RPMI7951 (cell line): ENCODE measurements at regions not wholly inside any gene's neighbourhood (a gene's known extent, or its start where the extent isn't known, plus 50 kb on each side); places are given as distances from the start of the nearest gene placed in this dataset.
"Not testable (repeated sequence)": the region's sequence is repeated elsewhere in the genome, so short reads cannot be mapped to it uniquely, and the experiment has no call there.

Source experiments
- DNase-seq: peaks from one replicate; pipeline ENCODE4 v3.0.0-alpha.2; 2012; ENCODE audit warnings: low read depth

DNA sequence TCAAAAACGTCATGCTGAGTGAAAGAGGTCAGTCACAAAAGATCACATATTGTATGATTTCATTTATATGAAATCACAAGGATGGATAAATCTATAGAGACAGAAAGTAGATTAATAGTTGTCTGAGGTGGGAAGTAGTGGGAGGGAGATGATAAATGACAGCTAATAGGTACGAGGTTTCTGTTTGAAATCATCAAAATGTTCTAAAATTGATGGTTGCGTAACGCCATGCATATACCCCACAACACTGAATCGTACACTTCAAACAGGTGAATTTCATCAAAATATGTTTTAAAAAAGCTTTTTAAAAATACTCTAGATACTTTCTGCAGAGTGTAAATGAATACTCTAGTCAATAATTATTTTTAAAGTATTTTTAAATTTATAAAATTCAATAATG is 303.0 kb upstream of the STAC start:
- DNase-seq: no peak

DNA sequence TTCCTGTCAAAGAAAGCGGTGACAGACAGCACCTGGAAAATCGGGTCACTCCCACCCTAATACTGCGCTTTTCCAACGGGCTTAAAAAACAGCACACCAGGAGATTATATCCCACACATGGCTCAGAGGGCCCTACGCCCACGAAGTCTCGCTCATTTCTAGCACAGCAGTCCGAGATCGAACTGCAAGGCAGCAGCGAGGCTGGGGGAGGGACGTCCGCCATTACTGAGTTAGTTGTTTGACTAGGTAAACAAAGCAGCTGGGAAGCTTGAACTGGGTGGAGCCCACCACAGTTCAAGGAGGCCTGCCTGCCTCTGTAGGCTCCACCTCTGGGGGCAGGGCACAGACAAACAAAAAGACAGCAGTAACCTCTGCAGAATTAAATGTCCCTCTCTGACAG is 297.3 kb upstream of the STAC start:
- DNase-seq: not testable (repeated sequence)

DNA sequence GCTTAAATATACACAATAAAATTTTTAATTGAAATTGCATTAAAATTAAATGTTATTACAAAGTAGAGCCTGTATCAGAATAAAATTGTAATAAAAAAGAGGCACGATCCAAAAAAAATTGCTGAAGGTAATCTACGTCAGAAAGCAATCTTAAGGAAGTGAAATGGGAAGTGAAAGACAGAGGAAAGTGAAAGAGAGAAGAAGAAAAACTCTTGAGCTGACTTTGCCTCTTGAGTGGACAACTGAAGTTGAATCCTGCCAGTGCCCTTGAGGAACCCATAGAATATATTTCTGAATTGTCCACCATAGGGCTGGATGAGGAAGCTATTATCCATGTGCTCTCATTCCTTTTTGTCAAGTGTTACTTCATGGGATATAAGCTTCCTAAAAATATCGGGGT is 285.1 kb upstream of the STAC start:
- no peak for DNase-seq

DNA sequence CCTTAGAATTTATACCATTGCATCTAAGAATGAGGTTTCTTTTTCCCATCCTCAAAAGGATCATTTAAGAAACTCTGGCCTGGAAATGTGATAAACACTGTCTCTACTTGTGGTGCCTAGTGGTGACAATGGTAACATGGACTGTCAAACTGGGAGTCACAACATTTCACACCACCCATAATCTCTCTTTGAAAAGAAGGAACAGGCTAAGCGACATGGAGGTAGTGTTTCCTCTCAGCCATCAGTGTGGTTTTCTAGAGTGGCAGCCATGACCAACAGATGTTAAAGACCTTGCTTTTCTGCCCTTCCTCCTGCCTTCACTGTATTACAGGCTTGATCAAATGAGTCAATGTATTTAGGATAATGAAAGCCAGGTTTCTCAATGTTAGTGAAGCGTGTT is 283.1 kb upstream of the STAC start:
- DNase-seq: no peak

DNA sequence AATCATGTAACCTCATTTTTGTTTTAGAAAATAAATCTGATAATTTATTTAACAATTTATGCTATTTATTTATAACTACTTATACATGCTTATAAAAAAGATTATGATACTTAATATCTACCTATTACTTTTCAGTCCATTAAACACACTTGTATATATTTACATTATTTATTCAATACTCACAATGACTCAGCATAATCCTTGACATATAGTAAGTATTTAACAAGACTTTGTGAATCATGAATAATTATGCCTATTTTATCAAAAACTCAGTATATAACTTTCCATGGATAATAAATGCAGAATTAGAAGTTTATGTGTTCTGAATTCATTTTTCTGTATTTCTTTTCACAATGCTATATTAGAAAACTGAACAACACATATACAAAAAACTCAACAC is 266.0 kb upstream of the STAC start:
- DNase-seq: no peak

DNA sequence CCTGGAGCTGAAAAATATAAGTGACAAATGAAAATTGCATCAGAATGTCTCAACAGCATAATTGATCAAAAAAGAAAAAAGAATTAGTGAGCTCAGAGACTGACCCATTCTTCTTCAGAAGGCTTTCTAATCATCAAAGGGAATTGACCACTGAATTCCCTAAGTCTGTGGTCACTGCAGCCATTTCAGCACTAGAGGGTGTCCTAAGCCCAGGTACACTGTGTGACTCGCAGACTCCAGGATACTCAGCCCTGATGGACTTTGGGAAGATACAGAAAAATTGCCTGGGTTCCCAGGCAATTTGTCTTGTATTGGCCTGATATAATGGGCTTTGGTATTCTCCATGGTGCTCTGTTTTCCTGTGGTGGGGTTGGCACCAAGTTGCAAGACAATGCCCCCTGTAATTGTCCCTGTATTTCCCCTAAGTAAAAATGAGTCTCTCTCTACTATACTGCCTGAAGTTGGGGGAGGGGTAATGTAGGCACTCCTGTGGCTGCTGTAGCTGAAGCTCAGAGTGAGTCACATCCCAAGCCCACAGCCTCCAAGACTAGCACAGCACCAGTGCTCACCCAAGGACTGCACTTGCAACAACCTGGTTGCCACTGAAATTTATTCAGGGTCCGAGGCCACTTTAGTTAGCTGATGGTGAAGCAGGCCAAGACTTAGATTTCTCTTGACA is 256.0 kb upstream of the STAC start:
- DNase-seq: peak; percentile 37

DNA sequence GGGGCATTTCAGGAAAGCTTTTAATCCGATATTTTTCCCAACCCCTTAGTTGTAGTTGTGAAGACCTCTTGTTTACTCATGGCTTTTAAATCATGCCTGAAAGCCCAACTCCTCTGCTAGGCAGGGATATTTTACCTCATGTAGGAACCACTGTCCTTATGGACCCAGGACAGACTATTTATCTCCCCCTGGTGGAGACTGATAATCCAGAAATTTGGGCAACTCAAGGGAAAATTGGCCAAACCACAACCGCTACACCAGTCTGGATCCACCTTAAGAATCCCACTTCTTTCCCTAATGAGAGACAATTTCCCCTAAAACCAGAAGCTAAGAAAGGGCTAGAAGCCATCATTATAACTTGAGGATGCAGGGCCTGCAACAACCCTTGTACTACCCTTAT is 248.1 kb upstream of the STAC start:
- no peak for DNase-seq

DNA sequence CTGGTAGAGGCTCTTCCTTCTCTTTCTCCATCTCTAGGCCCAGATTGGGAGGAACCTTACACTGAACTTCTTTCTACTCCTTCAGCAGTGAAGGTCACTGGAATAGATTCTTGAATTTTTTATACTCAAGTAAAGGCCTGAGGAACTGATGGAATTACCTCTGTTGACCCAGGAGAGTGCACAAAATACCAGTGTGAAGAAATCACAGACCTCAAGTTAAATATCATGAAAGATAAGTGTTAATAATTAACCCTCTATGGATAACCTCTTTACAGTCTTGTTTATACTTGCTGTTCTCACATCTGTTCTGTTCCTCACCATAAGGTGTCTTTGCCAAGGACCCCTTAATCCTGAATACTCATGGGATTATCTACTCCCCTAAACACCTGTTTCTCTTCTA is 244.4 kb upstream of the STAC start:
- DNase-seq: no peak

DNA sequence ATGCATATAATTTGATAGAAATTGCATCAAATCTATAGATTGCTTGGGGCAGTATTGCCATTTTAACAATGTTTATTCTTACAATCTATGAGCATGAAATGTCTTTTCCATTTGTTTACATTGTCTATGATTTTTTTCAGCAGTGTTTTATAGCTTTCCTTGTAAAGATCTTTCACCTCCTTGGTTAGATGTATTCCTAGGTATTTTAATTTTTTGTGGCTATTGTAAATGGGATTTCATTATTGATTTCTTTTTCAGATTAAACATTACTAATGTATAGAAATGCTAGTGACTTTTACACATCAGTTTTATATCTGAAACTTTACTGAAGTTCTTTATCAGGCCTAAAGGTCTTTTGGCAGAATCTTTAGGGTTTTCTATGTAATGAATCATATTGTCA is 237.6 kb upstream of the STAC start:
- DNase-seq: no peak

DNA sequence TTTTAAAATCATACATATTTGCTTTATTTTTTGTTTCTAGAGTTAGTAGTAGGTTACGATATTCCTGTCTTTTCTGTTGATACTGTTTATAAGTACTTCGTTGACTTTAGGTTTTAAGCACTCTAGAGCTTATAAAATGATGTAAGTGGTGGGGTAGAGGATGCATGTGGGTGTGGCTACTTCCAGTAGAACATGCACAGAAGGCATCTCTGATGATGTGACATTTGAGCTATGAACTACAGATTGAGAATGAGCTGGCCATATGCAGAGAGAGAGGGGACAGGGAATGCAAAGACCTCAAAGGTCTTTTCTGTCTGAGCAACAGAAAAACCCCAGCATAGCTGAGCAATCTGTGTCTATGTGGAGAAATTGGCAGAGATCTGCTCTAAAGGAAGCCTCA is 233.9 kb upstream of the STAC start:
- no peak for DNase-seq

DNA sequence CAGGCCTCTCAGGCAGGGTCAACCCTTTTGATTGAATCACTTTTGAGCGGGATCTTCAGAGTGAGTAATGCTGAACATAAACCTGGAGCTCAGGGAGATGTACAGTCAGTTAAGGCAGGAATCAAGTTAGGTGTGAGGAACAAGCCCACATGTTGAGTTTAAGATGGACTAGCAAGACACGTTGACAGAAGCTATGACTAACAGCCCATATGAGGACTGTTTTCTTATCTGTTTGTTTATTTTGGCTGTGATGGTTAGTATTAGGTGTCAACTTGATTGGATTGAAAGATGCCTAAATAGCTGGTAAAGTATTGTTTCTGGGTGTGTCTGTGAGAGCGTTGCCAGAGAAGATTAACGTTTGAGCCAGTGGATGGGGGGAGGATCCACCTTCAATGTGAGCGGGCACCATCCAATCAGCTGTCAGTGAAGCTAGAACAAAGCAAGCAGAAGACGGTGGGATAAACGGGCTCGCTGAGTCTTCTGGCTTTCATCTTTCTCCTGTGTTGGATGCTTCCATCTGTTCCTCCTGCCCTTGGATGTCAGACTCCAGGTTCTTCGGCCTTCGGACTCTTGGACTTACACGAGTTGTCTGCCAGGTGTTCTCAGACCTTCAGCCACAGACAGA is 232.3 kb upstream of the STAC start:
- DNase-seq: no peak

DNA sequence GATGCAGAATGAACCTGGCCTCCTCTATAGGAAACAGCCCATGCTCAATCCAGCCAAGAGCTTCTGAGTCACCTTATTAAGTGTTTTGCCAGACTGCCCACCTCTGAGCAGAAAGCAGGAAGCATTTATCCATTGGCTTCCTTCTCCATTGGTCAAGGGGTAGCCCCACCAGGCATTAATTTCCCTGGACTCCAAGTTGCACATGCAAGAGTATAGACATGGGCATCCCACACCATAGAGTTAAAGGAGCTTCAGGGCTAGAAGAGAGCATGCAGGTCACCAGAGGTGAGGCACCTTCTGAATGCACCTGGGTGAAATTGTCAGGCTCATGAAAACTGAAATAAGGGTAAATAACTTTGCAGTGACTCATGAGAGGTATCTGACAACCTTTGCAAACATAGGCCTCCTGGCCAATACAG is 230.8 kb upstream of the STAC start:
- no peak for DNase-seq

DNA sequence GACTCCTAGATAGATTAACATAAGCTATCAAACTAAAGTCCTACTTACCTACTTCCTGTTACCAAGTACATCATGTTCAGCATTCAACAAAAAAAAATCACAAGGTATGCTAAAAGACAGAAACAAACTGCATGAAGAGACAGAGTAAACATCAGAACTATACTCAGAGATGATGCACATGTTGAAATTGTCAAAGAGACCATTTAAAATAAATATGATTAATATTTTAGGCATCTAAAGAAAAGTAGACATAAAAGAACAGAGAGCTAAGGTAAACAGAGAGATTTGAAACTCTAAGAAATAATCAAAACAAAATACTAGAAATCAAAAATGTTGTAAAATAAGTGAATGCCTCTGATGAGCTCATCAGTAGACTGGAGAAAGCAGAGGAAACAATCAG is 224.8 kb upstream of the STAC start:
- no peak for DNase-seq

DNA sequence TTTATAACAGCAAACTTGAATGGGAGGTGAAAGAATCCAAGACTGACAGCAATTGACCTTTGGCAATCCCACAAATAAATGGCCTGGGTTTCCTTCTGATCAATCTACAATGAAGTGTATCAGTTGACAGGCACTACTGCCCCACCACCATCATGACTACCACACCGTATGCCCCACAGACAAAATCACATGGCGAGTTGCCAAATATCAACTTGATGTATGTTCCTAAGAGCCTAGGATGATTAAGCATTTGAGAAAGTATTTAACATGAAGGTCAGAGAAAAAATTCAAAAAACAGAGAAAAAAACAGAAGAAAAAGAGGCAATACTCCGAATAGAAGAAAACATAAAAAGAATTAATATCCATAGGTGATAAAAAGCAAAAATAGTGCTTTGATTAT is 215.9 kb upstream of the STAC start:
- peak; percentile 4 for DNase-seq

DNA sequence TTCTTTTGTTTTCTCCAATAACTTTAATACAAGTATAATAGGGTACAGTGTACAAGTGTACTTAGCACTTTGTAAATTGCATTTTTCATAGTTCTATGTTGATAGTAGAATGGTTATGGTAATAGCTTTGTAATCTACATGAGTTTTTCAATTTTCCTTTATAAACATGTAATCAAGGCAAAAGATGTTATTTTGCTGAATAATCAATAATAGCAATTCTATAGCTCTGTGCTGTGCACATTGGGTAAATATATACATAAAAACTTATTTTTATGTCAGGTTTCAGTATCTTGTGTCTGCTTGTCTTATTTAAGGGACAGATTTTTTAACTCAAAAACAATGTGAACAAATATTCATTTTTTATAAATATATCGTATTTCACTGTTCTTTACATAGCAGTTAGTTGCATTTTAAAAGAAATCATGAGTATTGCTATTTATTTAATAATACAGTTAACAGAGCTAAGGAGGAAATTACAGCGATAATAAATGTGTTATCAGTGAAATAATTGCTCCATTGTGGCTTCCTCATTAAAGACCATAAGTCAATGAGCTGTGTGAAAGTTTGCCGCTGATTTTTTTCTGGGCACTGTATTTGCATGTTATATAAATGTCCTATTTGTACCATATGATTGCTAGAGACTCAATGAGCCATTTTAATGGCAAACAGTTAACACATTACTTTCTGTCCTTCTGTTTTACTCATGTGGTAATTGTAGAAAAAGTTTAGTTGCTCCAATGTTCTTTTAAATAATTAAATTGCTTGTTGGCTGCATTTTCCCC is 214.6 kb upstream of the STAC start:
- no peak for DNase-seq

DNA sequence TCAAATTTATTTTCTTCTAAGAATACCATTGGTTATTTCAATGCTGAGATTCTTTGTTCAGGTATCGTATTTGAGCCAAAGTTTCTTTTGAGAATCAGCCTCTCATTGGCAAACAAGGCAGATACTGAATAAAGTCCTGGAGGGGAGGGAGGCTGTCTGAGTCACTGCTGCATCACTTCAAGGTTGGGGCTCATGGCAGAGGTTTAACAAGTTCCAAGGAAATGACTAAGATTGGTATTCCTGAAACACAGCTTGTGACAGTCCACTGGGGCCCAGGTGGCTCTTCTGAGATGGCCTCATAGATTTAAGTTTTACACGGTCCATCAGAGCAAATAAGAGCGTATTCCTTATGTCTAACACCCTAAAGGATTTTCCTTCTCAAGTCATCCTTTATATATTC is 213.8 kb upstream of the STAC start:
- peak; percentile 49 for DNase-seq

DNA sequence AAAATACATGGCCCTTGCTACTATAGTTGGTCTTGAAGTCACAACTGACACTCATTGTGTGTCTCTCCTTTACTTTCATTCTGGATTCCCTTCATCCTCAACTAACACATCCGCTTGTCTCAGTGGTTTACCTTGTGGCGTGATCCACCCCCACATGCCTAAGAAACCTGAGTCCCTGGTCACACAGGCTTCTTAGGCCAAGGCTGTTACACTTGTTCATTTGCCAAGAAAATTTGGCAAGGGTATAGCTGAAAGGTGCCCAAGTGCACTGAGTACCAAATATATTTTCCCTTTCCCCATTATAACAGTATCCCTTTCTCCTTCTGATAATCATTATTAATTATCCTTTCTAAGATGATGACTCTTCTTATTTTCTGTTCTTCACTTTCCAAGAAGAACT is 207.6 kb upstream of the STAC start:
- no peak for DNase-seq

DNA sequence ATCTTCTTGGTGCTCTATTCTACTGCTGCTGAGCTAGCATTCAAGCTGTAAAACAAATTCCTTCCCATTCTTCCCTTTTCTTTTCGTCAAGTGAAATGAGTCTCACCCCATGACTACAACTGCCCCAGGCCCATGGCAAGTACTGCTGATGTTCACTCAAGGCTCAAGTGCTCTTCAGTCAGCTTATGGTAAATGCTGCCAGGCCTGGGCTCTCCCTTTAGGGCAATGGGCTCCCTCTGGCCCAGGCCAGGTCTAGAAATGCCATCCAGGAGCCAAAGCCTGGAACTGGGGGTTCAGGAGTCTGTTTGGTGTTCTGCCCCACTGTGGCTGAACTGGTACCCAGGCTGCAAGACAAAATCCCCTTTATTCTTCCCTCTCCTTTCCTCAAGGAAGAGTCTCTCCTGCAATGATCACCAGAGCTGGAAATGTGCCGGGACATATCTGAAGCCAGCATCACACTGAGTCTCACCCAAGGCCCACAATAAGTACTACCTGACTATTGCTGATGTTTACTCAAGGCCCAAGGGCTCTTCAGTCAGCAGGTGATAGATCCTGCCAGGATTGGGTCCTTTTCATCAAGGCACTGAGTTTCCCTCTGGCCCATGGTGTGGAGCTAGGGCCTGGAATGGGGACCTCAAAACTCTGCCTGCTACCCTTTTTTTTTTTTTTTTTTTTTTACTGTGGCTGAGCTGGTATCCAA is 205.0 kb upstream of the STAC start:
- no peak for DNase-seq

DNA sequence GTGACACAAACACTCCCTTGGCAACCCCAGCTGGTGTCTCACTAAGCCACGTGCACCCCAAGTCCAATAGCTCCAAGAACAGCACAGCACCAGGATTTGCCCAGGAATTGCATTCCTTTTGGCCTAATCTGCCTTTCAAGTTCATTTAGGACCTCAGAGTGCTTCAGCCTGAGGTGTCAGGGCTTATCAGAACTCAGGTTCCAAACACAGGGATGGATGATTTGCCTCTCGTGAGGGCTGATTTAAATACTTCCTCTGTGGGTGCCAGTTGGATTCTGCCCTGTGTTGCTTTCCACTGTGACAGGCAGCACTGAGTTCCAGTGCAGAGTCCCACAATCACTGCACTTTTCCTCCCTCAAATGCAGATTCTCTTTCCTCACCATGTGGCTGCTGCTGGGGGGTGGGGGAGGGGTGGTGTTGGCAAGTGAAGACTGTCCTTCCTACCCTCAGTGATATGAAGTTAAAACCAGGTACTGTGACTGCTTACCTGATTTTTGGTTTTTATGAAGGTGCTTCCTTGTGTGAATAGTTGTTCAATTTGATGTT is 204.3 kb upstream of the STAC start:
- DNase-seq: no peak

DNA sequence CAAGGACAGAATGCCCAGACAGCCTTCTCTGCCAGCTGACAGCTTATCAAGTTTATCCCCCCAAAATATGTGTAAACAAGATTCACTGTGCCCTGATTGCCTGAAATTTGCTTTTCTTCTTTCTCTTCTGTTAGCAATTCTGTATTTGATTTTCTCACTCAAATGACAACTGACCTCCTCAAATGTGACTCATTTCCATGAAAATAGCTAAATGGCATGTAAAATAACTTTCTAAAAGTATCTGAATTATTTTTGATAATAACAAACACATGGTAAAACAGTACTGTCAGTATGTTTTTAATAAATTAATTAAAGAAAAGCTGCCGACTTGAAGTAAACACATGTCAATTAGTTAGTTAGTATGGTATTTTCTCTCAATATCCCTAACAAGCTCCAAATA is 202.3 kb upstream of the STAC start:
- DNase-seq: no peak

DNA sequence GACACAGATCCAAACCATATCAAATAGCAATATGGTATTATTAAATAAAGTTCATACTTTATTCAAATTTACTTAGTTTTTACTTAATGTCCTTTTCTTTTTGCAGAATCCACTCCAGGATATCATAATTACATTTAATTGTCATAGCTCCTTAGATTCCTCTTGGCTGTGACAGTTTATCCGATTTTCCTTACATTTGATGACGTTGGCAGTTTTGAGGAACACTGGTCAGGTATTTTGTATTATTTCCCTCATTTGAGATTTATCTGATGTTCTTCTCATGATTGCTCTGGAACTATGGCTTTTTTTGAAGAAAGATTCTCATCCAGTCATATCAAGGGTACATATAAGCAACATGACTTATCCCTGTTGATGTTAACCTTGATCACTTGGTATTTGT is 198.3 kb upstream of the STAC start:
- DNase-seq: no peak

DNA sequence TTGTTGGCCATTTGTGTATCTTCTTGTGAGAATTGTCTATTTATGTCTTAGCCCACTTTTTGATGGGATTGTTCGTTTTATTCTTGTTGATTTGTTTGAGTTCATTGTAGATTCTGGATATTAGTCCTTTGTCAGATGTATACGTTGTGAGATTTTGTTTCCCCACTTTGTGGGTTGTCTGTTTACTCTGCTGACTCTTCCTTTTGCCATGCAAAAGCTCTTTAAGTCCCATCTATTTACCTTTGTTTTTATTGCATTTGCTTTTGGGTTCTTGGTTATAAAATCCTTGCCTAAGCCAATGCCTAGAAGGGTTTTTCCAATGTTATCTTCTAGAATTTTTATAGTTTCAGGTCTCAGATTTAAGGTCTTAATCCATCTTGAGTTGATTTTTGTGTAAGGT is 193.1 kb upstream of the STAC start:
- not testable (repeated sequence) for DNase-seq
